ENCODE measurements at regions not wholly inside any gene's neighbourhood (a gene's known extent, or its start where the extent isn't known, plus 50 kb on each side); places are given as distances from the start of the nearest gene placed in this dataset.

DNA sequence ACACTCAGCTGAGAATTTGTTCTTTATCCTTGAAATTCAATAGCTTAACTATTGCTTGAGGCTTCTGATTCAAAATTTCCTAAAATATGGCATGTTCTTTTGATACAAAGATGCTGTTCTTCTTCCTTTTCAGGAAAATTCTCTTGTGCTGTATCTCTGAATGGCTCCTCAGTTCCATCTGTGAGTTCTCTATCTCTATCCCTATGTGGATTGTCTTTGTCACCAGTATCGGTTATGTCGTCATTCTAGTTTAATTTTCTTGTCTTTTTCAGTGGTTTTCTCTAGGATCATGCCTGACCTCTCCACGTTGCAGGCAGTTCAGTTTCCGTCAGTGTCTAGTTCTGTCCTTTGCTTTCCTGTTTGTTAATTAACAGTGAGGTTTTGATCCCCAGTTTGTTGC lies 104.6 kb upstream of the GJB6 start:
- TF ChIP-seq, protein P1, sequence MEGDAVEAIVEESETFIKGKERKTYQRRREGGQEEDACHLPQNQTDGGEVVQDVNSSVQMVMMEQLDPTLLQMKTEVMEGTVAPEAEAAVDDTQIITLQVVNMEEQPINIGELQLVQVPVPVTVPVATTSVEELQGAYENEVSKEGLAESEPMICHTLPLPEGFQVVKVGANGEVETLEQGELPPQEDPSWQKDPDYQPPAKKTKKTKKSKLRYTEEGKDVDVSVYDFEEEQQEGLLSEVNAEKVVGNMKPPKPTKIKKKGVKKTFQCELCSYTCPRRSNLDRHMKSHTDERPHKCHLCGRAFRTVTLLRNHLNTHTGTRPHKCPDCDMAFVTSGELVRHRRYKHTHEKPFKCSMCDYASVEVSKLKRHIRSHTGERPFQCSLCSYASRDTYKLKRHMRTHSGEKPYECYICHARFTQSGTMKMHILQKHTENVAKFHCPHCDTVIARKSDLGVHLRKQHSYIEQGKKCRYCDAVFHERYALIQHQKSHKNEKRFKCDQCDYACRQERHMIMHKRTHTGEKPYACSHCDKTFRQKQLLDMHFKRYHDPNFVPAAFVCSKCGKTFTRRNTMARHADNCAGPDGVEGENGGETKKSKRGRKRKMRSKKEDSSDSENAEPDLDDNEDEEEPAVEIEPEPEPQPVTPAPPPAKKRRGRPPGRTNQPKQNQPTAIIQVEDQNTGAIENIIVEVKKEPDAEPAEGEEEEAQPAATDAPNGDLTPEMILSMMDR (IDR thresholded peaks at IDR 0.05; ENCODE audit: insufficient read depth, low read length, poor library complexity, severe bottlenecking), result no peak
- TF ChIP-seq EZH2phosphoT487 (conservative IDR thresholded peaks at IDR 0.05; ENCODE audit: low read length), result no peak
